Neuronal stem cell (in vitro differentiated cells): ENCODE measurements at regions not wholly inside any gene's neighbourhood (a gene's known extent, or its start where the extent isn't known, plus 50 kb on each side); places are given as distances from the start of the nearest gene placed in this dataset.
"Not testable (repeated sequence)": the region's sequence is repeated elsewhere in the genome, so short reads cannot be mapped to it uniquely, and the experiment has no call there.

ENCODE experiments used
- DNase-seq: peaks from one replicate; pipeline ENCODE4 v3.0.0-alpha.2; 2013; ENCODE audit warnings: low spot score
- H2AFZ ChIP-seq: one replicate; pipeline ENCODE4 v1.6.1; 2013; ENCODE audit warnings: mild to moderate bottlenecking, low read length, inconsistent platforms
- H2AK5ac ChIP-seq: 2 replicates; pipeline ENCODE4 v1.6.1; 2013; ENCODE audit warnings: low read depth, mild to moderate bottlenecking, inconsistent platforms, low read length, moderate library complexity, mixed read lengths
- H2BK120ac ChIP-seq: 2 replicates; pipeline ENCODE4 v1.6.1; 2013; ENCODE audit warnings: low read depth, mild to moderate bottlenecking, inconsistent platforms, low read length, moderate library complexity, mixed read lengths
- H2BK12ac ChIP-seq: one replicate; pipeline ENCODE4 v1.6.1; 2013; ENCODE audit warnings: low read length, inconsistent platforms
- H2BK15ac ChIP-seq: 2 replicates; pipeline ENCODE4 v1.6.1; 2013; ENCODE audit warnings: mild to moderate bottlenecking, low read length, inconsistent platforms, mixed read lengths
- H2BK5ac ChIP-seq: one replicate; pipeline ENCODE4 v1.6.1; 2013; ENCODE audit warnings: inconsistent platforms, mild to moderate bottlenecking, low read length, moderate library complexity
- H3K14ac ChIP-seq: one replicate; pipeline ENCODE4 v1.6.1; 2013; ENCODE audit warnings: low read length, inconsistent platforms
- H3K18ac ChIP-seq: 2 replicates; pipeline ENCODE4 v1.6.1; 2013; ENCODE audit warnings: low read length, inconsistent platforms
- H3K23ac ChIP-seq: 2 replicates; pipeline ENCODE4 v1.6.1; 2013; ENCODE audit warnings: low read depth, mild to moderate bottlenecking, mixed read lengths, low read length, inconsistent platforms; ENCODE audit not compliant: poor library complexity
- H3K27ac ChIP-seq: replicated peaks from 3 replicates; pipeline ENCODE4 v1.5.1; 2013; ENCODE audit warnings: low read length, inconsistent platforms
- H3K27me3 ChIP-seq, 3 experiments: 2 replicates each; pipeline ENCODE4 v1.6.1; 2013; ENCODE audit warnings: low read length in 3 of 3, mild to moderate bottlenecking in 2 of 3, inconsistent platforms in 1 of 3, low read depth in 1 of 3, mixed read lengths in 1 of 3, moderate library complexity in 1 of 3; ENCODE audit not compliant: control insufficient read depth in 3 of 3, insufficient read depth in 3 of 3
- H3K36me3 ChIP-seq, 2 donors: replicated peaks in 1 of 2; 2 replicates each; pipeline ENCODE4 v1.6.1; 2013; ENCODE audit warnings: low read length in 2 of 2; ENCODE audit not compliant: control insufficient read depth in 2 of 2, insufficient read depth in 2 of 2
- H3K4ac ChIP-seq: 2 replicates; pipeline ENCODE4 v1.6.1; 2013; ENCODE audit warnings: inconsistent platforms, mild to moderate bottlenecking, low read length, moderate library complexity
- H3K4me1 ChIP-seq, 2 donors: 1 replicate in 1 of 2; 2 replicates in 1 of 2; pipeline ENCODE4 v1.6.1; 2013; ENCODE audit warnings: low read length in 2 of 2, low read depth in 1 of 2; ENCODE audit not compliant: control insufficient read depth in 2 of 2, insufficient read depth in 1 of 2
- H3K4me2 ChIP-seq: one replicate; pipeline ENCODE4 v1.6.1; 2013; ENCODE audit warnings: mild to moderate bottlenecking, low read length, inconsistent platforms; ENCODE audit not compliant: insufficient read depth, poor library complexity, severe bottlenecking
- H3K4me3 ChIP-seq, 2 donors: 2 replicates each; pipeline ENCODE4 v1.5.1; 2013; ENCODE audit warnings: low read length in 2 of 2, mild to moderate bottlenecking in 2 of 2, inconsistent platforms in 1 of 2, moderate library complexity in 1 of 2
- H3K79me1 ChIP-seq: one replicate; pipeline ENCODE4 v1.6.1; 2013; ENCODE audit warnings: low read depth, mild to moderate bottlenecking, inconsistent platforms, low read length, moderate library complexity
- H3K9ac ChIP-seq: one replicate; pipeline ENCODE4 v1.6.1; 2013; ENCODE audit warnings: mild to moderate bottlenecking, low read depth, low read length, inconsistent platforms; ENCODE audit not compliant: poor library complexity
- H3K9me3 ChIP-seq, 2 donors: replicated peaks in 1 of 2; 2 replicates each; pipeline versions ENCODE3 to v1.6.1; 2013; ENCODE audit warnings: low read length in 2 of 2, mild to moderate bottlenecking in 2 of 2, inconsistent platforms in 1 of 2, low read depth in 1 of 2, mixed read lengths in 1 of 2, moderate library complexity in 1 of 2; ENCODE audit not compliant: control insufficient read depth in 2 of 2, insufficient read depth in 1 of 2
- H4K8ac ChIP-seq: one replicate; pipeline ENCODE4 v1.6.1; 2013; ENCODE audit warnings: low read depth, mild to moderate bottlenecking, inconsistent platforms, low read length, moderate library complexity
- H4K91ac ChIP-seq: one replicate; pipeline ENCODE4 v1.6.1; 2013; ENCODE audit warnings: low read length, low read depth, mild to moderate bottlenecking, inconsistent platforms; ENCODE audit not compliant: poor library complexity
- WGBS, 2 donors: extraction: QIAGEN DNeasy Blood & Tissue Kit; methylation state at CpG; one replicate each; pipeline ENCODE4 v1.1.7; 2013; ENCODE audit warnings: missing lambda C conversion rate in 2 of 2, mixed read lengths in 1 of 2; ENCODE audit not compliant: insufficient read length in 2 of 2, insufficient replicate concordance in 1 of 2; ENCODE audit errors: extremely low coverage in 2 of 2; 5-methylcytosine and 5-hydroxymethylcytosine counted together

DNA sequence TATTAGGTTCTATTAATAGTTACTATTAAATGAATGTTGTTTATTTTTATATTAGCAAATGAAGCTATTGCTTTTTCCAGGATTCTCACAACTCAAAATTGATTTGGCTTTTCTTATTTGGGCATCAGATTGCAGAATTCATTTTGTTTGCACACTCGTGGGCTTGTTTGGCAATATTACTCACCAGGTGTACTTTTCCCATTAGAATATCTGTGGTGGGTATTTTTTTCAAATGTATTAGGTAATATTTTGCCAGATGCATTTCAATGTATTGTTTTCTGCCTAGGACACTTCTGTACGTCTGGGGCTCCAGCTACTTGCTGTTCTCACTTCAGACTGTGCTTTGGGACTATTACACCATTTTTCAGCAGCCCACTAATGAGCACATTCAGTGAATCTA lies 108.0 kb upstream of the GHR start:
- Histone ChIP-seq H2AK5ac (no peak overlapping the region), H2BK15ac (no peak overlapping the region), H3K27ac (no peak overlapping the region), H2AFZ (no peak overlapping the region), H4K8ac (no peak overlapping the region), H3K18ac (no peak overlapping the region), H2BK5ac (no peak overlapping the region), H4K91ac (no peak overlapping the region), H2BK120ac (no peak overlapping the region), H3K14ac (no peak overlapping the region), H3K4ac (no peak overlapping the region), H3K23ac (no peak overlapping the region), H3K4me2 (no peak overlapping the region), H3K36me3 (no peaks in the 10 kb centered on the region), H3K4me1 (no peaks in the 10 kb centered on the region), H2BK12ac (no peak overlapping the region), H3K9me3 (peaks cover 0 to 3% of the 10 kb centered on the region in 2 donors), H3K9ac (no peak overlapping the region), H3K27me3 (no peaks in the 10 kb centered on the region), H3K79me1 (no peaks in the 10 kb centered on the region), H3K4me3 (no peak overlapping the region)
- DNase-seq: no peak
- no CpG with 5 or more reads among the region's 2 CpGs for WGBS, 2 donors

DNA sequence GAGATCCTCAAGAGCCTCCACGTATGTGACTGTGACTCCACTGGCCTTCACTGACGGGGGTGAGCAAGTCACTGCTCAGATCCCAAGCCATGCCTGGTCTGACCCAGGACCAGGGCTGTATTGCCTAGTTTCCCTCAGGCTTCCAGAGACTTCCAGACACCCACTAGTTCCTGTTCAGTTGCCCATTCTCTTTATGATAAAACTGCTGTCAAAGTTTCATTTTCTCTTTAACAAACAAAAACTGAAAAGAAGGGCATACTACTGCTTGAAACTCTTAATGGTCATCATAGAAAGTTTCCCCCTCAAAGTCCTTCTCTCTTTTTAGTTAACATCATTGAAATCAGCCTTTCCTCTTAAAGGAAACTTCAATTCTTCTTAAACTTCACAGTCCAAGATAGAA lies 105.7 kb upstream of the GHR start:
- Histone ChIP-seq H3K4me3 (peak overlapping the region in 1 of 2 donors; percentile 27), H3K14ac (no peak overlapping the region), H4K91ac (no peak overlapping the region), H3K27ac (no peak overlapping the region), H3K23ac (no peak overlapping the region), H3K4ac (no peak overlapping the region), H3K9me3 (peaks cover 0 to 3% of the 10 kb centered on the region in 2 donors), H3K36me3 (no peaks in the 10 kb centered on the region), H3K79me1 (no peaks in the 10 kb centered on the region), H3K27me3 (no peaks in the 10 kb centered on the region), H2BK5ac (no peak overlapping the region), H3K4me1 (no peaks in the 10 kb centered on the region), H3K4me2 (no peak overlapping the region), H3K9ac (no peak overlapping the region), H3K18ac (no peak overlapping the region), H2BK120ac (no peak overlapping the region), H2BK15ac (no peak overlapping the region), H2AFZ (no peak overlapping the region), H2BK12ac (no peak overlapping the region), H2AK5ac (no peak overlapping the region), H4K8ac (no peak overlapping the region)
- no CpG with 5 or more reads among the region's 2 CpGs for WGBS, 2 donors
- no peak for DNase-seq

DNA sequence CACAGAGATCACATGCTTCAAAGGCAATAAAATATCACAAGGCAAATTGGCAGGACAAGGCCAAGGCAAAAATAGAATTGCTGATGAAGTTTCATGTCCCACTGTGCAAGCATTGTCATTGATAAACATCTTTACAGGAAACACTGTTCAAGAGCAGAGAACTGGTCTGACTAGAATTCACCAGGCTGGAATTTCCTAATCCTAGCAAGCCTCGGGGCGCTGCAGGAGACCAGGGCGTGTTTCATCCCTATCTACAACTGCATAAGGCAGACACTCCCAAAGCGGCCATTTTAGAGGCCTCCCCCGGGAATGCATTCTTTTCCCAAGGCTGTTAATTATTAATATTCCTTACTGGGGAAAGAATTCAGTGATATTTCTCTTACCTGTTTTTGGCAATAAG lies 103.7 kb upstream of the GHR start:
- H3K23ac ChIP-seq, H3K4me1 ChIP-seq, H3K4me3 ChIP-seq, DNase-seq, H3K14ac ChIP-seq, H2BK12ac ChIP-seq, H3K36me3 ChIP-seq, H3K27ac ChIP-seq, H3K9me3 ChIP-seq, H2AFZ ChIP-seq, H2BK5ac ChIP-seq, H3K27me3 ChIP-seq, H3K9ac ChIP-seq, H3K4me2 ChIP-seq, H4K91ac ChIP-seq, H2AK5ac ChIP-seq, H2BK120ac ChIP-seq, H3K4ac ChIP-seq, H3K79me1 ChIP-seq, H3K18ac ChIP-seq, H2BK15ac ChIP-seq, H4K8ac ChIP-seq: not testable (repeated sequence)
- no CpG with 5 or more reads among the region's 5 CpGs for WGBS, 2 donors

DNA sequence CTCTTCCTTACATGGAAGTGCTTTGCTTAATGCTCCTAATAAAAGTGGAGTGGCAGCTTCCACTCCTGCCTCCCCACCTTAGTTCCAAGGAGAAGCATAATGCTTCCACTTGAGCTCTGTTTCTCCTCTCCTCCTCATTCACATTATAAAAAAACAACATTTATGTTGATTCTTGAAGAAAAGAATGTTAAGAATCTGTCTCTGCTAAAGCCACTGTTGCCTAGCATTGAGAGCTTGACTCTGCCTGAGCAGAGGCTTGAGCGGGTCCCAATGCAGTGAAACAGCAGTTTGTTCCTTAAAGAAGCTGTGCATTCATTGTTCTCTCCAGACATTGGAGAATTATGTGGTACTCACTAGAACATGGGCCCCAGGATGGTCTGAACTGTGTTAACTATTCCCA lies 101.5 kb upstream of the GHR start:
- H3K9me3 ChIP-seq: peaks cover 0 to 3% of the 10 kb centered on the region in 2 donors
- no CpG with 5 or more reads among the region's 1 CpG for WGBS, 2 donors
- H3K4me1 ChIP-seq: no peaks in the 10 kb centered on the region
- no peak overlapping the region for H3K9ac ChIP-seq
- H3K18ac ChIP-seq: no peak overlapping the region
- no peak overlapping the region for H3K4me2 ChIP-seq
- no peak overlapping the region for H3K4ac ChIP-seq
- H2BK120ac ChIP-seq: no peak overlapping the region
- H3K79me1 ChIP-seq: no peaks in the 10 kb centered on the region
- no peaks in the 10 kb centered on the region for H3K27me3 ChIP-seq
- H4K91ac ChIP-seq: no peak overlapping the region
- H3K27ac ChIP-seq: no peak overlapping the region
- H2AFZ ChIP-seq: no peak overlapping the region
- no peak overlapping the region for H2BK5ac ChIP-seq
- no peak overlapping the region for H3K14ac ChIP-seq
- no peak overlapping the region for H2BK15ac ChIP-seq
- H2AK5ac ChIP-seq: no peak overlapping the region
- no peak overlapping the region for H2BK12ac ChIP-seq
- no peaks in the 10 kb centered on the region for H3K36me3 ChIP-seq
- no peak for DNase-seq
- no peak overlapping the region for H4K8ac ChIP-seq
- H3K4me3 ChIP-seq: no peak overlapping the region
- no peak overlapping the region for H3K23ac ChIP-seq
